ENCODE measurements at regions not wholly inside any gene's neighbourhood (a gene's known extent, or its start where the extent isn't known, plus 50 kb on each side); places are given as distances from the start of the nearest gene placed in this dataset.

DNA sequence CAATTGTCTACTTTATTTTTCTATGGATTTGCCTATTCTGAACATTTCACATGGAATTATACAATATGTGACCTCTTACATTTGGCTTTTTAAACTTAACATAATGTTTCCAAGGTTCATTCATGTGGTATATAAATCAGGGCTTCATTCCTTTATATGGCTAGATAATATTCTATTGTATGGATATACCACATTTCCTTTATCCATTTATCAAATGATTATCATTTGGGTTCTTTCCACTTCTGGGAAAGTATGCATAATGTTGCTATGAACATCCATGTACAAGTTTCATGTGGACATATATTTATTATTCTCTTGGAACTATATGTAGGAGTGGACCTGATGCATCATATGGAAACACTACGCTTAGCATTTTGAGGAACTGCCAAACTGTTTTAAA lies 99.7 kb upstream of the NCKAP5 start:
- no peak for DNase-seq

DNA sequence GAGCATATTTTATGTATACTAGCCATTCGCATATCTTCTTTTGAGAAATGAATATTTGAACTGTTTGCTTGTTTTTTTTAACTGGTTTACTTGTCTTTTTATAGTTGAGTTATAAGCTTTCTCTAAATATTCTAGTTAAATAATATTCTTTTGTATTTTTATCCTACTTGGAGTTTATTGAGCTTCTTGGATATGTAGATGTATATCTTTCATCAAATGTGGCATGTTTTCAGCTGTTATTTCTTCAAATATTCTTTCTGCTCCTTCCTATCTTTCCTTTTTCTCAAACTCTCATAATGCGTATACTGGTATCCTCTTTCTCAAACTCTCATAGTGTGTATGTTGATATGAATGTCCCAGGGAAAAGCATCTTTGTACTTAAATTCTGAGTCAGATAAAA lies 100.3 kb upstream of the NCKAP5 start:
- no peak for DNase-seq

- no peak for DNase-seq
These were observed 105.1 kb upstream of the NCKAP5 start for GRCh38 chr2:133673305-133673905.

GRCh38 chr2:133674066-133674432 lies 105.8 kb upstream of the NCKAP5 start:
- no peak for DNase-seq

DNA sequence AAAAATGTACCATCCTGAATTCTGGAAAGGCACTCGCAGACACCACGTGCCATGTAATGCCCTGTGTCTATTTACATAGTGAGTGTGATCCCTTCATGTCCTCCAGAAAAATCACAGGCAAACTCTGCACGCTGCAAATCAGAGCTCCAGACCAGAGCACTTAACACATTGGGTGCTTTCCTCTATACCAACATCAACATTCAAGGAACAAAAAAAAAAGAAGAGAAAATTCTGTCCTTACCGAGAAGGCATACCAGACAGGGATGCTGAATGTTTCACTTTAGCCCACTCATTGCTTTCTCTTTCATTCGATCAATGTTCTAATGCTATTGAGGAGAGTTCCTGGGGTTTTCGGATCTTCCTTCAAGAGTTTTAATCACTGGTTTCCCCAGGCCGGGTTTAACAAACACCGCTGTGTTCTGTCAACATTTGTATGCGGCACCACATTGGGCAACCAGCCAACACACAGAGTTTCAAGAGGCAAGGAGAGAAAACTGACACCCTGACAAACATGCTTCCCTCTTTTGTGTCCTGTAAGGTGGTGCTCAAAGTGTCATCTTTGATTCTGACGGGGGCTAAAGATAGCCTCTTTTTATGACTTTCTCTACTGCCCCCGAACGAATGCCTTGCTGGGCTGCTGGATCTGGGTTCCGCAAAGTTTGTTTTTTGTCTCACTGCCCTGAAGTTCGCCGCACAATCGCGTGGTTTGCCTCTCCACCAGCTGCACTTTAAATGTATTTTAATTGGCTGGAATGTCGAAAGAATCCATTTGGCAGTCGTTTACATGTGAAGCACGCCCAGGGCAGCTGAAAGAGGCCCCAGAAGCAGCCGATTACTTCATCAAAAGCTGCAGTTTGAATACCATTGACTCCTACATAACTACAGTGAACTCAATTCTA lies 106.4 kb upstream of the NCKAP5 start:
- no peak for DNase-seq

GRCh38 chr2:133676392-133677130 lies 108.3 kb upstream of the NCKAP5 start:
- DNase-seq = no peak

DNA sequence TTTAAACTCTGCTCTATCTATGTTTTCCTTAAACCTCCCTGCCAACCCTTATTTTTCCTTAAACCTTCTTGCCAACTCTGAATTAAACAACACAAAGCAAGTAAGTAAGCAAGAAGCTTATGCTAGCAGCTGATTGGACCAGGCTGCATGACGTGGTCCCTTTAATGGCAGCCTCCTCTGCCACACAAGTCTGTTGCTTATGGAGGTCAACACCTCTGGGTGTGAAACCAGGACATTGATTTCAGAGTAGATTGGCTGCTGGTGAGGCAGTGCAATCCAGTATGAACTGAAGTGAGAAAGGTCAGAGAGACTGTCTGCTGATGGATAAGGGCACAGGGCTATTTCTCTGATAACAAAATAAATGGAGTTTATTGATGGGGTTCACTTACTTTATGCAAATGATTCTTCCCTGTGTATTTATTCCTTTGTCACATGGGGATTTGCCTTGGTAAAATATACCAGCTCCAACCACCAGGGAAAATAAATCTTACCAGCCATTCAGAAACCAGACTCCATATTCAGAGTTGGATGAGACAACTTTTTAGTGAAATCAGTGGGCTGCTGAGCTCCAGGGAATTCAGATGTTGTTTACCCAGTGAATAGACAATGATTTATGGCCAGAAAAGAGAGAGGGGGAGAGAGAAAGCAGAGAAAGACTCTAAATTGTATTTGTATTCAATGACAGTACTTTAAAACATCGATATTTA lies 112.2 kb upstream of the NCKAP5 start:
- no peak for DNase-seq

GRCh38 chr2:133682347-133682746 lies 114.1 kb upstream of the NCKAP5 start:
- no peak for DNase-seq

GRCh38 chr2:133682906-133683305 lies 114.6 kb upstream of the NCKAP5 start:
- no peak for DNase-seq

DNA sequence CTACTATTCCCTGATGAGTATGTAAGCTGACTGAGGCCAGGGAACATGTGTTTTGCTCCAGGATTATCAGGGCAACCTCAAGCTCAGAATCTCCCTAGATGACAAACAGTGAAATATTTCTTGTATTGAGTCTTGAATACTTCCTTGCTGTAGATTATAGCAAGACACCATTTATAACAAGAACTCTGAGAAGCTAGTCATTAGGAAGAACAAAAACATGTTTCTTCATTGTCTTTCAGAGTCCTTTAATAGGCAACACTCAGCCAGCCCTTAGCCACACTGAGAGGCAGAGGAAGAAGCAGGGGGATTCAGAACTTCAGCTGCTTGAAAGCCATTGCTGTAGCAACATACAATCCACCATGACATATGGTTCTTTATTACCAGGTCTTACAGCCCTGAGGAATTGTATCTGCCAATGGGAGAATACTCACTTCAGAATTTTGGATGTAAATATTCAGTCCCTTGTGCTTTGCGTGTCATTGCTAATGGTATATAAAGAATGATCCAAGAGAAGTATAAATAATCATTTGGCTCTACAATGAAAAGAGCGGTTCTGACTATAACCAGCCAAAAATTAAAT lies 117.5 kb upstream of the NCKAP5 start:
- no peak for DNase-seq

- DNase-seq = no peak
These were observed 122.5 kb upstream of the NCKAP5 start for GRCh38 chr2:133690780-133691179.

DNA sequence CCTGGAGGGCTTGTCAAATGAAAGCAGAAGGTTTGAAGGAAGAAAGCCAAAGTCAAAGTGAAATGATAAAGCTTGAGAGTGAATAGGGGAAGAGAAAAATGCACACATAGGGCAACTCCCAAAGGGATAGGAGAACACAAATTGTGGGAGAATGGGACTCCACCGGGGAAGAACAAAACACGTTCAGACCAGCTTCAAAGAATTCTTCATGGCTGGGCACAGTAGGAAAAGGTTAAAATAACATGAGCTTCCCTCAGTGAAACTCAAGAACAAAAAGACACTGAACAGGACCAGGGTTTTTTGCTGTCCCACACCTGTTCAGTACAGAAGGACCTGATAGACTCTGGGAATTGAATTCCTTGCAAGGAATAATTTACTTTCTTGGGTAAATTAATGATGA lies 123.1 kb upstream of the NCKAP5 start:
- DNase-seq = no peak

- DNase-seq = no peak
These were observed 137.0 kb upstream of the NCKAP5 start for GRCh38 chr2:133705287-133705686.

DNA sequence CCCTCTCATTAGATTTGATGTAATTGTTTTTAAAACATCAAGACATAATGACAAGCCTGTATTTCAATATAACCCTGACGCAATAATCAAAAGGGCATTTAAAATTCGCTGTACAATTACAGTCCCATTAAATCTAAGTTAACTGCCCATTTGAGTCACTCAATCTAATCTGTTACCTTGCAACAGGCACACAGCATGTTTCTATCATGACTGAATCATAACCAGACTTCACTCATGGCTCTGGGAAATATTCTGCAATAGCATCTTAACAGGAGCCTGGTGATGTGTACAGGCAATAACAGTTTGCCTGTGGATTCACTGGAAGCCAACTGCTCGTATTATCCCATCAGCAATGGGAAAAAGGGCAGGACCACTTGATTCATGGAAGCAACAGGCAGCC lies 142.3 kb upstream of the NCKAP5 start:
- DNase-seq = no peak

GRCh38 chr2:133711201-133711600 lies 142.9 kb upstream of the NCKAP5 start:
- no peak for DNase-seq

DNA sequence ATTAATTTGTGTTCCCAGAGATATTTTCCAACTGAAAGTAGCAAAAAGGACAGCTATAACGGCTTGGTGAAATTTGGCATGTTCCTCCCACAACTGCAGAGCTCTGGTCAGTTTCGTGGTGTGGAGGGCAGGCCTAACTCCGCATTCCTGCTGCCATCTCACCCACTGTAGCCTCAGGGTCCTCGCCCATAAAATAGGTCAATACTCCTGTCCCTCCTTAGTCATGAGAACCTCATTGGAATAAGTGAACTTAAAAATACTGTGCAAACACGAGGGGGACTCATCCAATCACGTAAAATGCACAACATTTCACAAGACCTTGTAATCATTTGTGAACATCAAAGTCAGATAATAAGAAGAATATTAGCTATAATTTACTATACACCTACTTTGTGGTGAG lies 143.5 kb upstream of the NCKAP5 start:
- no peak for DNase-seq

- no peak for DNase-seq
These were observed 144.1 kb upstream of the NCKAP5 start for GRCh38 chr2:133712369-133712768.

DNA sequence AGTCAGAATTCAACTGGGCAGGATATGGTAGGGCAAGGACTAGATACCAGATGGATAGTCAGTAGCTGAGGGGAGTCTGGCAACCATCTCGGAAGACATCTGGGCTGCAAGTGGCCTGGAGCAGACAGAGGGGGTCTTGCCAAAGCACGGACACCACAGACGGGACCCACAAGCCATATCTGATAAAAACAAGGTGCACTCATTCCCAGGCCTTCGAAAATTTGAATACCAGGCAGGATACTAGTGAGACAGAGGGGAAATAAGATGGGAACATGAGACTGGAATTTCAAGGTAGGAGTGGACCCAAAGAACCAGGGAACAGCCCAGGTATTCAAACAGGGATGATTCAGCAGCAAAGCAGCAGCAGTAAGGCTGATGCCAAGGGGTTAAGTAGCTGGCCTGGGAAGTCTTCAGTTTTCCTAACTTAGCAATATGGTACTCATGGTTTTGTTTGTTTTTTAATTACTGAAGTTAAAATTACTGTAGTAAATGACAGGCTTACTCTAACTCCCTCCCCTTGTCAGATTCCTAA lies 144.9 kb upstream of the NCKAP5 start:
- DNase-seq = no peak

DNA sequence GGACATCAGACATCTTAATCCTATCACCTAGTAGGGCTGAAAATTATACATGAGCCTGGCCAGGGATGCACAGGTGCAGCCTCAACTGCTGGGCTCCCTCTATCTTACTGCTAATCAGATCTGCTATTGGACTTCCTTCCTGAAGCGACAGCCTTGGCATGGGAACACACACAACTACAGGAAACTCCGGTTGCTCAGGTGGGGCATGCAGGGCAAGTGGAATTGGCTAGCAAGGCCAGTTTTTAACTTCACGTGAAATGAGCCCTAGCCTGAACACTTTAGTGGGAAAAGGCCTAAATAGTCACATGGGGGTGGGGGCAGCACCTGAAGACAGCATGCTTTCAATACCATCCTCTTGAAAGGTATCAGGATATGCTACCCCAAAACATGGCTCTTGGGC lies 147.9 kb upstream of the NCKAP5 start:
- no peak for DNase-seq

GRCh38 chr2:133717497-133717896 lies 149.2 kb upstream of the NCKAP5 start:
- no peak for DNase-seq

DNA sequence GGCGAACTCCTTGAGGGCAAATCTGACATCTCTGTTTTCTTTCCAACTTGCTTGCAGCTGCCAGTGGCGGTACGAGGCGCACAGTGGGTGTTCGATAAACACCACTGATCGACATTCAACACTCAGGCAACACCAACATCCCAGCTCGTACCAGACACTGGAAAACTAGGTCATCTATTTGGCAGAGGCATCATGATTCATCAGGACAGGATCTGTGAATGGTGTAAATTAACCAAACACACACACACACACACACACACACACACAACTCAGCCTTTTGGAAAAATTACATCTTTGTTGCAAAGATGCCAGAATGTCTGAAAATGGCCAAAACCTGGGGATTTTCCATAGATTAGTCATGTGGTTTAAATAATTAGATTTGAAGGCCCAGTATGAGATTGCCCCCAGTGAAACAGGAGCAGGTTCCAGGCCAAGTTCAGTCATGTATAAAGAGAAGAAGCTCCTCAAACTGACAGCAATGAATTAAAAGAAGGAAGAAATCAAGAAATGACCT lies 150.5 kb upstream of the NCKAP5 start:
- DNase-seq = no peak

DNA sequence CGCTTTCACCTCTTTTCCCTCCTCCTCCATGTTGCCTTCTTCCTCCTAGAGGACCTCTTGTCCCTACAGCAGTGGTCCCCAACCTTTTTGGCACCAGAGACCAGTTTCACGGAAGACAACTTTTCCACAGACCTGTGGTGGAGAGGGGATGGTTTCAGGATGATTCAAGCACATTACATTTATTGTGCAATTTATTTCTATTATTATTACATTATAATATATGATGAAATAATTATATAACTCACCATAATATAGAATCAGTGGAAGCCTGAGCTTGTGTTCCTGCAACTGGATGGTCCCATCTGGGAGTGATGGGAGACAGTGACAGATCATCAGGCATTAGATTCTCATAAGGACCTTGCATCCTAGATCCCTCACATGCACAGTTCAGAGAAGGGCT lies 152.2 kb upstream of the NCKAP5 start:
- DNase-seq = no peak
